T-helper 17 cell (primary cell): ENCODE measurements at regions not wholly inside any gene's neighbourhood (a gene's known extent, or its start where the extent isn't known, plus 50 kb on each side); places are given as distances from the start of the nearest gene placed in this dataset.
"Not testable (repeated sequence)": the region's sequence is repeated elsewhere in the genome, so short reads cannot be mapped to it uniquely, and the experiment has no call there.

Experiments
- ATAC-seq: fragments of 150-1000 bp; cut with Tn5 transposase; 2 replicates; pipeline ENCODE4 v1.10.0; 2021; ENCODE audit warnings: mild to moderate bottlenecking, moderate library complexity
- DNase-seq, 3 donors: peaks; one replicate each; pipeline versions ENCODE4 v3.0.0 to v3.0.0-alpha.2; 2020 to 2021
- H3K9me3 ChIP-seq: one replicate; pipeline ENCODE4 v1.7.0; 2013; ENCODE audit warnings: low read length, mild to moderate bottlenecking; ENCODE audit not compliant: control insufficient read depth, poor library complexity, severe bottlenecking
- H3K27ac Mint-ChIP-seq: one replicate; pipeline ENCODE4 v1.8.0; 2022; ENCODE audit warnings: mild to moderate bottlenecking, moderate library complexity, mixed read lengths
- H3K27me3 Mint-ChIP-seq: one replicate; pipeline ENCODE4 v1.8.0; 2022; ENCODE audit warnings: mixed read lengths
- H3K36me3 Mint-ChIP-seq: one replicate; pipeline ENCODE4 v1.8.0; 2022; ENCODE audit warnings: low read depth, mixed read lengths
- H3K4me1 Mint-ChIP-seq: one replicate; pipeline ENCODE4 v1.8.0; 2022; ENCODE audit warnings: mild to moderate bottlenecking, mixed read lengths
- H3K4me3 Mint-ChIP-seq: one replicate; pipeline ENCODE4 v1.8.0; 2022; ENCODE audit warnings: mild to moderate bottlenecking, moderate library complexity, mixed read lengths

DNA sequence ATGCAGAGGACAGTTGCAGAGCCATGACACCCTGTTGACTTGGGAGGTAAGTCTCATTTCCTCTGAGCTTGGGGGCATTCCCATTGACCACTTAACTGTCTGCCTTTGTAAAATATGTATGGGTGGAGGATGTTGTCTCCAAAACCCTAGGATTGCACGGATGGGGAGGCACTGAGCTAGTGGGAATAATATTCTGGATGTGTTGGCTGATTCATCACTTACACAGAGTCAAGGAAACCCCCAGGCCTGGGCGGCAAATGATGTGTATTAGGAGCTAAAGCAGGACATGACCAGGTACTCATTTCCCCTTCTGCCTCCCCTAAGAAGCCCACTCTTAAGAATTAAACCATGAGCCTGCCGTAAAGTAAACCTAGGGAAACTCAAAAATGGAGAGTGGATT is 319.4 kb downstream of the VRK1 start:
- Mint-ChIP-seq H3K36me3 (no peaks in the 10 kb centered on the region), H3K4me3 (no peak overlapping the region), H3K4me1 (peaks cover 23% of the 10 kb centered on the region), H3K27ac (no peak overlapping the region), H3K27me3 (peaks cover 5% of the 10 kb centered on the region)
- DNase-seq = no peak
- ATAC-seq = no peak
- H3K9me3 ChIP-seq = no peaks in the 10 kb centered on the region

DNA sequence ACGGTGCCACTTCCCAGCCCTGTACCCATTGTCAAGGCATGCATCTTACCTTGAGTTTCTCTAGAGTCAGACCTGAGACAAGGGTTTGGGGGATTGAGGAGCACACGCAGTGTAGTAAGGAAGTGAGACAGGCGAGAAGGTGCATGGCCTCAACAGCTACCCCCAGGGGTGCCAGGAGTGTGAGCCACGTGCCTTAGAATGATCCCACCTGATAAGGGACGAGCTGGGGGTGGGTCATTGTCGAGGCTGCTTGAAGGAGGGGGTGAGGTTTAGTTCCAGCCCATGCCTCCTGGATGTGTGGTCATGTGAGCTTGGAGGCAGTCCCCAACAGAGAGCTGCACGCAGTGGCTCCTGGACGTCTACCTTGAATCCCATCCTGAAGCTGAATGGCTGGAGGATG is 320.5 kb downstream of the VRK1 start:
- ATAC-seq = no peak
- H3K9me3 ChIP-seq = no peaks in the 10 kb centered on the region
- Mint-ChIP-seq H3K36me3 (no peaks in the 10 kb centered on the region), H3K4me3 (no peak overlapping the region), H3K27ac (peak overlapping the region; percentile 96), H3K27me3 (peaks cover 5% of the 10 kb centered on the region), H3K4me1 (peaks cover 32% of the 10 kb centered on the region)
- DNase-seq = no peak

DNA sequence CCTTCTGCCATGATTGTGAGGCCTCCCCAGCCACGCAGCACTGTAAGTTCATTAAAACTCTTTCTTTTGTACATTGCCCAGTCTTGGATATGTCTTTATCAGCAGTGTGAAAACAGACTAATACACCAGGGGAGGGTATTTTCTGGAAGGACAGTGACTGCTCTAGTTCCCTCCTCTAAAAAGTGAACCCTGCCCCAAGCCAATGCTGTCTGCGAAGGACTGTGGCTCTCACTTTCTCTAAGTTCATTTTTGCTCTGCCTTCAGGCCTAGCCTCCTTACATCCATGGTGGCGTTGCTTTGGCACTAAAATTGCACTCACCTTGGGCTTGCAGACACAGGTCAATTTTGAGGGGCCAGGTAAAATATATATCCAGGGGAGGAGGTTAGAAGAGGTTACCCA is 323.0 kb downstream of the VRK1 start:
- H3K4me1 Mint-ChIP-seq = peaks cover 32% of the 10 kb centered on the region
- no peaks in the 10 kb centered on the region for H3K36me3 Mint-ChIP-seq
- ATAC-seq = peak; percentile 28
- no peak for DNase-seq
- no peaks in the 10 kb centered on the region for H3K9me3 ChIP-seq
- no peaks in the 10 kb centered on the region for H3K27me3 Mint-ChIP-seq
- peak overlapping the region; percentile 96 for H3K27ac Mint-ChIP-seq
- H3K4me3 Mint-ChIP-seq = peak overlapping the region; percentile 76

DNA sequence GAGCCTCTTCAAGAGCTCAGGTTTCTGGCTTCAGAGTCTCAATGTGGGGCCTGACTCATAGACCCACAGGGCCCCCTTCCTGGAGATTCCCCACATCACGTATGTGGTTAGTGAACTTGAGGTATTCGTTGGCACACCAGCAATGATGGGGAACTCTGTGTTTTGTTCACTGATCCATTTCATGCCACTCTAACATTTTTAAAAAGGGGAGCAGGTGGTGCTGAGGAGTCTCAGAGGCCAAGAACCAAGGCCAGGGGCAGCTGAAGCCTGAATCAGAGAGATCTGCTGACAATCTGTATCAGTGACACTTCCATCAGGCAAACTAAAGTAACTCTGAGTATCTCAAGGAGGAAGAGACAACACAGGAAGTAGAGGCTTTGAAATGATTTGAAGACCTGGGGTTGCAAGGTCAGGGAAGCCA is 323.4 kb downstream of the VRK1 start:
- DNase-seq (peak in 2 of 3 donors; percentile 8), ATAC-seq (peak; percentile 97)
- Mint-ChIP-seq H3K36me3 (no peaks in the 10 kb centered on the region), H3K4me3 (peak overlapping the region; percentile 76), H3K27me3 (no peaks in the 10 kb centered on the region), H3K4me1 (peaks cover 32% of the 10 kb centered on the region), H3K27ac (peak overlapping the region; percentile 96)
- H3K9me3 ChIP-seq = no peaks in the 10 kb centered on the region

DNA sequence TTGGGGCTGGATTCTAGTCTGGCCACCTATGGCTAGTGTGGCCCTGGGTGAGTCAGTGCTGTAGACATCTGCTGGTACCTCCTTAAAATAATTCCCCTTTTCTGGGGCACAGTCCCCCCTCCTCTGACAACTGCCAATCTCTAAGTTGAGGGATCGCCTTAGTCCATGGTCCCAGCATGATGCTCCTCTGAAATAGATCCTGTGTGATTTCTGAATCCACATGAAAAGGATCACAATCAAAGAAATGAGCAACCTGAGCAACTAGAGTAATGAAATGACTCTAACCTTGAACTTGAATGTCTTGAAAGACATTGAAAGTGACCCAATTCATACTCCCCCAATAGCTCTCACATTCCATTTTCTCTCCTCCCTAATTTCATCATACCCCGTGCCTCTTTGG is 332.5 kb downstream of the VRK1 start:
- no peaks in the 10 kb centered on the region for H3K9me3 ChIP-seq
- Mint-ChIP-seq H3K4me3 (no peak overlapping the region), H3K4me1 (peaks cover 2% of the 10 kb centered on the region), H3K36me3 (peaks cover 3% of the 10 kb centered on the region), H3K27ac (no peak overlapping the region), H3K27me3 (no peaks in the 10 kb centered on the region)
- DNase-seq = no peak
- no peak for ATAC-seq

DNA sequence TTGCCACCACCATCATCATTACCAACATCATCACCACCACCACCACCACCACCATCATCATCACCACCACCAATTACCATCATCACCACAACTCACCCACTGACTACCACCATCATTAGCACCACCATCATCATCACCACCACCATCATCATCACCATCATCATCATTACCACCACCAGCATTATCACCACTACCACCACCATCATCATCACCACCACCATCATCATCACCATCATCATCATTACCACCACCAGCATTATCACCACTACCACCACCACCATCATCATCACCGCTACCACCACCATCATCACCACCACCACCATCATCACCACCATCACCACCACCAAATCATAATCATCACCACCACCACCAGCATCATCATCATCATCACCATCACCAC is 338.7 kb downstream of the VRK1 start:
- H3K27me3 Mint-ChIP-seq, DNase-seq, H3K4me3 Mint-ChIP-seq, H3K4me1 Mint-ChIP-seq, ATAC-seq, H3K36me3 Mint-ChIP-seq, H3K27ac Mint-ChIP-seq, H3K9me3 ChIP-seq: not testable (repeated sequence)

DNA sequence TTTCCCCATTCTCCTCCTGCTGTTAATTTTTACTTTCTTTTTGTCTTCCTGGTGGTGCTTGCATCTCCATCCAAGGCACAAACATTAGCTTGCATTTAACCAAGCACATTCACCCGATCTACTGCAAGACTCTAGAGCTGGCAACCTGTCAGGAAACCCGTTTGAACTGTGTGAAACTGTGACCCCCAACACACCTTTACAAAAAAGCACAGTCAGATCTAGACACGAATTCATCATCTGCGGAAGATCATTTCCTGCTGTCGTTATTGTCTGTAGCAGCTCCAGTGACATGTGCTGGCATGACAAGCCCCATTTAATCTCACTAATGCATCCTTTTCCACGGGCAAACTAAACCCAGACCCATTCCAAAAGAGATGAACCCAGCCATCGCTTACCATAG is 340.5 kb downstream of the VRK1 start:
- DNase-seq (no peak), ATAC-seq (no peak)
- peak overlapping the region; percentile 51 for H3K27ac Mint-ChIP-seq
- H3K36me3 Mint-ChIP-seq = no peaks in the 10 kb centered on the region
- H3K9me3 ChIP-seq = no peaks in the 10 kb centered on the region
- peak overlapping the region; percentile 77 for H3K4me3 Mint-ChIP-seq
- H3K4me1 Mint-ChIP-seq = peaks cover 6% of the 10 kb centered on the region
- no peaks in the 10 kb centered on the region for H3K27me3 Mint-ChIP-seq

DNA sequence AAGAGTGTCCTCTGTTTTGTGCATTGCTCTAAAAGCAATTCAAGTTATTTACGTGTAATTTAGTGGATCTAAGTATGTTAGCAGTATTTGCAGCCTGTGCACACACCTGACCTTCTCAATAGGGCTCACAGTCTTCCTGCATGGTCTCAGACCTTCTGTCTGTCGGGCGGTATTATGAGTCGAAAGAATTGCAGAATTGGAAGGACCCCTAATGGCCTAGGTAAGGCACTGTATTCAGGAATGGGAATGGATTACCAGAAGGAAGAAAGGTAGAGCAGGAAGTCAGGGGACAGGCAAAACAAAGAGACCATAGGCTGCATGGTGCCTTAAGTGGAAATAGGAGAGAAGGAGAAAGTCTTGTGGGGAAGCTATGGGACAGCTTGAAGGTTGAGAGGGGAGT is 341.6 kb downstream of the VRK1 start:
- no peaks in the 10 kb centered on the region for H3K9me3 ChIP-seq
- no peak for ATAC-seq
- H3K4me3 Mint-ChIP-seq = no peak overlapping the region
- peaks cover 6% of the 10 kb centered on the region for H3K4me1 Mint-ChIP-seq
- no peak overlapping the region for H3K27ac Mint-ChIP-seq
- H3K36me3 Mint-ChIP-seq = no peaks in the 10 kb centered on the region
- no peaks in the 10 kb centered on the region for H3K27me3 Mint-ChIP-seq
- DNase-seq = no peak

DNA sequence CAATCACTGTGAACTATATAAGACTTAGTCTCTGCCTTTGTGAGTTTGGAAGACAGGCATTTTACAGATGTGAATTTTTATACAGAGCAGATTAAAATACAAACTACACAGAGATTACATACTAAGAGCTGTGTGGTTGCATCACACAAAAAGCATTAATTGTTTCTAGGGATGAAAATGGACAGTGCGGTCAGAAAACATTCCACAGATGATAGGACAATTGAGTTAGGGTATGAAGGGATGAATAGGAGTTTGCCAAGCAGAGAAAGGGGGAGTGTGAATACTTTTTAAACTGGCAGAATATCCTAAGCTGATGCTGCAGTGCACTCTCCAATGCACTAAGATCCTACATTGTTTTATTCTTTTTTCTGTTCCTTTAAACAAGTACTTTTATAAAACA is 345.8 kb downstream of the VRK1 start:
- no peaks in the 10 kb centered on the region for H3K36me3 Mint-ChIP-seq
- peaks cover 14% of the 10 kb centered on the region for H3K27me3 Mint-ChIP-seq
- H3K4me3 Mint-ChIP-seq = no peak overlapping the region
- no peak overlapping the region for H3K27ac Mint-ChIP-seq
- ATAC-seq (no peak), DNase-seq (no peak)
- H3K4me1 Mint-ChIP-seq = peaks cover 2% of the 10 kb centered on the region
- no peaks in the 10 kb centered on the region for H3K9me3 ChIP-seq

DNA sequence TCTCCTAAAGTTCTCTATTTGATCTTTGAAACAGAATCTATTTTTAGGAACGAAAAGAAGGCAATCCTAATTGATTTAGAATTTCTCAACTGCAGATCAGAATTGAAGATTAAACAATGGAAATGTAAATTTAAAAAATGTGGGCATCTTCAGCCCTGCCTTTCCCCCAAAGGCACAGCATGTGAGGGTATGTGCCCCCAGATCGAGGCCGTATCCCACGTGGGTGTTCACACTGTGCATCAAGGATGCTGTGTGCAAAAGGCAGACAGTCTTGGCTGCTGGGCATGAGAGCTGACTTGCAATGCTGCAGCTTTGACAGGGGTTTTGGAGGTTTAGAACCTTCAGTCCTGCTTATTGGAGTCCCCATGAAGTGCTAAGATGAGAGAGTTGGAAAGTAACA is 346.3 kb downstream of the VRK1 start:
- ATAC-seq = no peak
- no peaks in the 10 kb centered on the region for H3K9me3 ChIP-seq
- no peak for DNase-seq
- no peak overlapping the region for H3K4me3 Mint-ChIP-seq
- H3K27ac Mint-ChIP-seq = no peak overlapping the region
- no peaks in the 10 kb centered on the region for H3K36me3 Mint-ChIP-seq
- H3K27me3 Mint-ChIP-seq = peaks cover 14% of the 10 kb centered on the region
- no peaks in the 10 kb centered on the region for H3K4me1 Mint-ChIP-seq

DNA sequence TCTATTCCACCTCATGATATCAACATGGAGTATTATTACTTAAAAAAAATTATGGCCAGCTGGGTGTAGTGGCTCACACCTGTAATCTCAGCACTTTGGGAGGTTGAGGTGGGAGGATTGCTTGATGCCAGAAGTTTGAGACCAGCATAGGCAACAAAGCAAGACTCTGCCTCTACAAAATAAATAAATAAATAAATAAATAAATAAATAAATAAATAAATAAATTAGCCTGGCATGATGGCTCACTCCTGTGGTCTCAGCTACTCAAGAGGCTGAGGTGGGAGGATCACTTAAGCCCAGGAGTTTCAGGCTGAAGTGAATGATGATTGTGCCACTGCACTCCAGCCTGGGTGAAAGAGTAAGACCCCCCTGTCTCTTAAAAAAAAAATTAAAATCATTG is 350.8 kb downstream of the VRK1 start:
- not testable (repeated sequence) for H3K4me1 Mint-ChIP-seq, H3K4me3 Mint-ChIP-seq, H3K36me3 Mint-ChIP-seq, DNase-seq, ATAC-seq, H3K9me3 ChIP-seq, H3K27ac Mint-ChIP-seq
- H3K27me3 Mint-ChIP-seq = peaks cover 26% of the 10 kb centered on the region

DNA sequence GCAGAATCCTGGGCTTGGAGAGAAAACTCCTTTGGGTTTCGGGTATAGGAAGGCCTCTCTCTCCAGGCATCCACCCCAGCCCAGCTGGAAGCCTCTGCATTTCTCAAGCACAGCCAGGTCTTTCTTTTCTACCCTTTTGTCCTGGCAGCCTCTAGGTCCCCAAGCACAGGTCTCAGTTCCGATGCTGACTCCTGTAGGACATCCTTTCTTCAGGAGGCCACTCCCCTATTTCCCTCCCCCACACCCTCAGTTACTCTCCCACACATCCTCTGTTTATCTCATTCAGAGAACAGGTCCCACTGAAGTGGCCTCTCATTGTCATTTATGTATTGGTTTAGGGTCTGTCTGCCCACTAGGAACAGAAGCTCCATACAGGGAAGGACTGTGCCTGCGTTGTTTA is 352.6 kb downstream of the VRK1 start:
- no peak for ATAC-seq
- no peaks in the 10 kb centered on the region for H3K4me1 Mint-ChIP-seq
- H3K27me3 Mint-ChIP-seq = peaks cover 22% of the 10 kb centered on the region
- no peak for DNase-seq
- H3K9me3 ChIP-seq = no peaks in the 10 kb centered on the region
- no peak overlapping the region for H3K27ac Mint-ChIP-seq
- H3K36me3 Mint-ChIP-seq = no peaks in the 10 kb centered on the region
- no peak overlapping the region for H3K4me3 Mint-ChIP-seq

DNA sequence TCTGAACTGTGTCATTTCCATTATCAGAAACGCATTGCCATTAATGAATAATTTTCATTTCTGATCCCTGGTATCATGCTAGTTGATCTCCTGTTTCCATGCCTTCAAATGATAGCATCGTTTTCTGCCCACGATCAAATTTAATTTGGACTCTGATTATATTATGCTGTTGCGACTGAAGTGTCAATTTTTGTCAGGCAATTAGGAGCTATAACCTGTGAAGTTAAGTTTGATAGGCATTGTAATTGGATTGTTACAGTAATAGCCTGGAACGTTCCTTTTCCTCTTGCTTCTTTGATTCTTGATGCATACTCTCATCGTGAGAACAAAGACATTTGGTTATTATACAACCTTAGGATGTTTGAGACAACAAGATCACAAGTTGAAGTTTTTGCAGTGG is 356.3 kb downstream of the VRK1 start:
- Mint-ChIP-seq H3K4me3 (no peak overlapping the region), H3K4me1 (peaks cover 6% of the 10 kb centered on the region), H3K27ac (no peak overlapping the region), H3K36me3 (peaks cover 4% of the 10 kb centered on the region), H3K27me3 (peaks cover 24% of the 10 kb centered on the region)
- ATAC-seq = no peak
- no peak for DNase-seq
- no peaks in the 10 kb centered on the region for H3K9me3 ChIP-seq

DNA sequence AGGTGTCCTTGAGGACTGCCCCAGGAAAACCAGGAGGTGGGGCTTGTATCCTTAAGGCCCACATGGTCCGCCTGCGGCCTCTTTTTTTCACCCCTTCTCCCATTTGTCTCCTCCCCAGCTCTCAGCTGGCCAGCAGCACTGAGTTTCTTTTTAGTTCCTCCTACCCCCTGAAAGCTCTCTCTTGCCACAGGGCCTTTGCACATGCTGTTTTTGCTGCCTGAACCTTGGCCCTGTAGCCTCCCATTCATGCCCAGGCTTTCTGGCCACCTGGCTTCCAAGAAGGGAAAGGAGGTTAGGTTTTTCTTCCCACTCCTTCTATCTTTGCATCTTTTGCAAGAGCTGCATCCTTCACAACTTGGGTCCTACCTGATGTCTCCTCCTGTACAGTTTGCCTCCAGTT is 358.1 kb downstream of the VRK1 start:
- H3K9me3 ChIP-seq = no peaks in the 10 kb centered on the region
- peaks cover 6% of the 10 kb centered on the region for H3K36me3 Mint-ChIP-seq
- H3K4me3 Mint-ChIP-seq = no peak overlapping the region
- no peak for ATAC-seq
- H3K4me1 Mint-ChIP-seq = peaks cover 6% of the 10 kb centered on the region
- H3K27ac Mint-ChIP-seq = no peak overlapping the region
- no peak for DNase-seq
- peaks cover 16% of the 10 kb centered on the region for H3K27me3 Mint-ChIP-seq

DNA sequence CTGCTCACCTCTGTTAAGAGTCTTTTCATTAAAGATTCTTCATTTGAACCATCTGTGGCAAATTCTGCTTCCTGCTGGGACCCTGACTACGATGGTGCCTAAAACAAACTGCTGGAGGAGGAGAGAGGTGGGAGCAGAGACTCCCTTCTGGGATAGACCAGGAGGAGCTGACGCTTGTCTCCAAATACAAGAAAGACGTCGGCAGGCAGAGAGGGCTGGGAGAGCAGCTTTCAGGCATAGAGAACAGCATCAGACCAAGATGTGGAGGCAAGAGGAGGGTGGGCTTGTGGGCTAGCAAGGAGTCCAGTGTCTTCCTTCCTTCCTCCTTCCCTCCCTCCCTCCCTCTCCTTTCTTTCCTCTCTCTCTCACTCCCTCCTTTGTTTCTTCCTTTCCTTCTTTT is 358.6 kb downstream of the VRK1 start:
- peaks cover 16% of the 10 kb centered on the region for H3K27me3 Mint-ChIP-seq
- H3K27ac Mint-ChIP-seq = no peak overlapping the region
- H3K4me1 Mint-ChIP-seq = peaks cover 6% of the 10 kb centered on the region
- no peak for ATAC-seq
- H3K9me3 ChIP-seq = no peaks in the 10 kb centered on the region
- peaks cover 6% of the 10 kb centered on the region for H3K36me3 Mint-ChIP-seq
- DNase-seq = no peak
- no peak overlapping the region for H3K4me3 Mint-ChIP-seq
